Activated CD4-positive, alpha-beta T cell treated with anti-CD3 and anti-CD28 coated beads, Interleukin-2, Interleukin-6, amounts not matched to agents 100 ng/mL and 50 ng/mL, durations not matched to agents 16 hours and 8 hours (primary cell): ENCODE measurements at regions not wholly inside any gene's neighbourhood (a gene's known extent, or its start where the extent isn't known, plus 50 kb on each side); places are given as distances from the start of the nearest gene placed in this dataset.

Experiments
- DNase-seq: peaks from one replicate; pipeline ENCODE4 v3.0.0-alpha.2; 2020

- no peak for DNase-seq
Observed at GRCh38 chr13:27370305-27370872, 54.0 kb upstream of the GTF3A start.

- DNase-seq, result no peak
Observed at GRCh38 chr13:27371932-27372331, 52.5 kb upstream of the GTF3A start.

- no peak for DNase-seq
Observed at GRCh38 chr13:27372896-27373295, 51.5 kb upstream of the GTF3A start.

GRCh38 chr13:27374126-27374613, 50.2 kb upstream of the GTF3A start:
- no peak for DNase-seq
